GM19468 (cell line): ENCODE measurements at regions not wholly inside any gene's neighbourhood (a gene's known extent, or its start where the extent isn't known, plus 50 kb on each side); places are given as distances from the start of the nearest gene placed in this dataset.
"Not testable (repeated sequence)": the region's sequence is repeated elsewhere in the genome, so short reads cannot be mapped to it uniquely, and the experiment has no call there.

Experiments used
- ATAC-seq: cut with Tn5 transposase; IDR thresholded peaks from one replicate; pipeline ENCODE4 v1.9.1; 2021; ENCODE audit warnings: mild to moderate bottlenecking, moderate library complexity, moderate number of reproducible peaks; ENCODE audit not compliant: unreplicated experiment; ENCODE audit errors: extremely low read depth

DNA sequence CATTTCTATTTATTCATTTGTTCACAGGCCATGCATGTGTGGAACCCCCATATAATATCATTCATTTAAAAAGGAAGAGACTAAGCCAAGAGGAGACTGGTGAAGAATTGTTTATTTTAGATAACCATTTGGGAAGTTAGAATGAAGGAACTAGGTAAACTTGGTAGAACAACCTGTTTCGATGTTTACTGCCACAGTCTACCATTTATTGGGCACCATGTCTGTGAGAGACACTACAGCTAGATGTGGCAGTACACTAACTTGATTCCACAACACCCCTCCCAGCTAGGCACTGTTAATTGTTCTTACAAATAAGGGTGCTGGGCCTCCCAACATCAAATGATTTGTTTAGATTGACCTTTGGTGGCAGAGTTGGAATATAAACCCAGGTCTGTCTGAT, 592.4 kb downstream of the EPM2A start:
- no peak for ATAC-seq

DNA sequence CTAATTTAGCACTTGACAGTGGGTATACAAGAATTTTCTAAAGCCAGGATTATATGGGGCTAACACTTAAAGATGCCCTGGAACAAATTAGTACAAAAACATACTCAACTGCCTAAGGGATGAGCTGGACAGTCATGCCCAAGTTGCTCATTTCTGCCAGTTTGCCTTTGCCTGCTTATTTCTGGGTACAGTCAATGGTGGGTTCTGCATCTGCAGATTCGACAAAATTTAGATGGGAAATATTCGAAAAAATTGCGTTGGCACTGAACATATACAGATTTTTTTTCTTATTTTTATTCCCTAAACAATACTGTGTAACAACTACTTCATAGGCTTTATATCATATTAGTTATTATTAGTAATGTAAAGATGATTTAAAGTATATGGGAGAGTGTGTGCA, 591.9 kb downstream of the EPM2A start:
- ATAC-seq = no peak

DNA sequence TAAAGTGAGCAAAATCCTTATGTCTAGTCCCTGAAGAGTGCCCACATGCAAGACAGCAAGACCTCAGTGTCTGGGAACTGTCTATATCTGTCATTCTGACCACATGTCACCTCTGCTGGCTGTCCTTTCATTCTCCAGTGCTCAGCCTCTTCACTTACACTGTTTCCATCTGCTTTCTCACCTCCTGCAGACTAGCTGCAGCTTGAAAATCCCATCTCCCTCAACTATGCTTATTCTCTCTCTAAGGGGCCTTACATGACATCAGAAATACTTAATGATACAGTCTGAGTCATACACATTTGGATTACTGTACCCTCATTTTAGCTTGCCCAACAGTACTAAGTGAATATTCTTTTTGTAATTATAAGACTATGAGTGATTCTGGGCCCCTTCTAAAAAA, 587.8 kb downstream of the EPM2A start:
- no peak for ATAC-seq

DNA sequence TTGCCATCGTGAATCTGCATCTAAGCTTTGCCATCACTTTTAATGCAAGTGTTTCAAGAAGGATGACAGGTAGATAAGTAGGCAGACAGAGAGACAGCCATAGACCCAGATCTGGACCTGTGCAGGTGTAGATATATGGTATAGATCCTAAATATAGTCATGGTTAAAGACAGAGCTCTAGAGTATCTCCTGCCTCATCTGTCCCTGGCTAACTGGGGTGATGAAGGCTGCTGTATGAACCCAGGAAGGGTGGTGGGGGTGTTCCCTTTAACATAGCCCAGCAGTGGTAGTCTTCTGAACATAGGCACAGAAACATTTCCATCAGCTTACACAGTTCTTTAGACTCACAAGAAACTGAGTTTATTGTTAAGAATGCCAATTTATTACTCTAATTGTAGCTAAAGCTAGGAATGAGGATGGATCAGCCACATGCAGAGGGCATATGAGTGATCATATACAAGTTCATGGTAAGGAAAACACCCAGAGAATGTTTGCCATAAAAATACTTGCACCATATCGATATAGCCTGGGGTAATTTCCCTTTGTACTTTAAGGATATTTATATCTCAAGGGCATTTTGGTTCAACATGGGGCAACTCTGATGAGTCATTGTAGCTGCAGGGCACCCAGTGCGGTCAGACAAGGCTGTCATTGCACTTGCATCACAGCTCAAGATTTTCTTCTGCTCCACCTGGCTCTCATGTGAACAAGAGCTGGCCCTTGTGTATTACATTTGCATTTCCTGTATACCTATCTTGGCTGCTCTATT, 587.2 kb downstream of the EPM2A start:
- ATAC-seq = peak; percentile 28

DNA sequence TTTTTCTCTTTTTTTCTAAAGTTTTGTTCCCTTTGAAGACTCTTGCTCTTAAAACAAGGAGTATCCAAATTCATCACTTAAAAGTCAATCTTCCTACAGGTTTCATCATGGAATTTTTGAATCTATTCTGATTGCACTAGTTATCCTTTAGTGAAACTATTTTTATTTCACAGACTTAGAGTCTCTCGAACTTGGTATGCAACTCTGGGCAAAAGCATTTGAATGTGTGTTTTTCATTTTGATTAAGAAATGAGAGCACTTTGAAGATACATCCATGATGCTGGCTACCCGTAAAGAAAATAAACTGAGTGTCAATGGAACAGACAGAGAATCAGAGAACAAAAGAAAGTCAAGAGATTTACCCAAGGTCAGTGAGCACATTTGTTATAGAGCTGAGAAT, 586.5 kb downstream of the EPM2A start:
- ATAC-seq = no peak

DNA sequence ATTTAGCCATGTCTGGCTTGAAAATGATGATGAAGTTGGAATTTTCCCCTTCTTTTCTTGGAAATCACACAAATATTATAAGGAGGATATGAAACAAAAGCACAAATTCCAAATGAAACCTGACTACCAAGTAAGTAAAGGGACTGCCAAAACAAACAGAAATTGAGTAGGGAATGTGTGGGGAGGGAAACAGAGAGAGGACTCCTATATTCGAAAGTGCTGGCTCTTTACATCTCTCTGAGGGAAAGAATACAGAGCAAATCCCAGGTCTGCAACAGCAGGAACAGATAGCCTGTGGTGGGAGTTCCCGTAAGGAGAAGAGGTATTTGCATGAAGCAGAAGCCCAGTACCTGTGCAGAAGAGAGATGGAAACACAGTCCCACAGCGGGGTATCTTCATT, 583.7 kb downstream of the EPM2A start:
- ATAC-seq = no peak

DNA sequence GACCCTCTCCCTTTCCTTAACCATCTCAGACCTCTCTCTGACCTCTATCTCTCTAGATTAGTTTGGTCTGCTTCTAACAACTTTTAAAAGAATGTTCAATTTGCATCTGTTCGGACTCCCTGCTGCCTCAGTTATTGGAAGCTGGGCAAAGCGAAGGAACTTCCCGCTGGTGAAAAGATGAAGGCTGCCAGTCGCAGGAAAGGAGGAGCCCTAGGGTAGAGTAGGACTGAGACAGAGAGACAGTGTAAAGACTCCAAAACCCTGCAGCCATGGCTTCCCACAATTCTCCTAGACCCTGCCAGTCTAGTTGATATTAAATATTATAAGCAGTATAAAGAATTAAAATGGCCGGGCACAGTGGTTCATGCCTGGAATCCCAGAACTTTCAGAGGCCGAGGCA, 581.8 kb downstream of the EPM2A start:
- ATAC-seq = no peak

DNA sequence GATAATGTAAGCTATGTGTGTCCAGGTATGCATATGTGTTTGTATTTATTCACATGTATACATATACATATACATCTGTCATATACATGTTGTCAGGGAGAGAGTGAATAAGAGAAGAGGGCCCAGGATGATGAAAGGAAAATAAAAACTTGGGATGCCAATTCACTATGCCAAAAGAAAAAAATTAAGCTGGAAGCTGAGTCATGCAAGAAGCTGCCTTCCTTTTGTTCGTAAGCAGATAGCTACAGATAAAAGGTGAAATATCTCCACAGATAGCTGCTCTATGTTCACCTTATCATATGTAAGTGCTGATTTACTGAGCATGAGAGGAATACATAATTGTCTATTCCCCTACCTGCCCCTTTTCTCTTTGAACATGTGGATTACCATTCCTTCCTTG, 579.9 kb downstream of the EPM2A start:
- no peak for ATAC-seq

DNA sequence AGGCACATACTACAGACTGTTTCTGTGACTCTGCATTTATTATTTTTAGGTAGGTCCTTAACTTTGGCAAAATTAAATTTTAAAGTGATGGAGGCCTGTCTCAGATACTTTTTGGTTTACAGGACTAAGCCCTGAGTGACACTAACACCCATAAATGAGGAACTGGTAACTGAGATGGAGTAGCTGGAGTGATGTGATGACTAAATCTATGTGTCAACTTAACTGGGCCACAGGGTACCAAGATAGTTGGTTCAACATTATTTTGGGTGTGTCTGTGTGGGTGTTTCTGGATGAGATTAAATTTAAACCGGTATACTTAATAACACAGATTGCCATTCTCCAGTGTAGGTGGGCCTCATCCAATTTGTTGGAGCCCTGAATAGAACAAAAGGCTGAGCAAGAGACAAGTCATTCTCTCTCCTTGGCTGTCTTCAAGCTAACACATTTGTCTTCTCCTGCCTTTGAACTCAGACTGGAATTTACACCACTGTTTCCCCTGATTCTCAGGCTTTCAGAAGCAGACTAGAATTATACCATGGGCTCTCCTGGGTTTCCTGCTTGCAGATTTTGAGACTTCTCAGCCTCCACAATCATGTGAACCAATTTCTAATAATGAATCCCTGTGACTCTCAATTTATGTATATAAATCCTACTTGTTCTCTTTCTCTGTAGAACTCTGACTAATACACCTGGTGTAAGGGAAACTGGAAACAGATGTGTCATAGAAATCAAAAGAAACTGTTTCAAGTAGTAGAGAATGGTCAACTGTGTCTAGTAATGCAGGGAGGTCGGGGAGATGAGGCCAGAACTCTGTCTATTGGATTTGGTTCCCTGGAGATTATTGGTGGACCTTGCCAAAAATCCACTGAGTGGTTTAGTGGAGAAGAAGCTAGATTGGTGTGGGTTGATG, 579.2 kb downstream of the EPM2A start:
- ATAC-seq = no peak

DNA sequence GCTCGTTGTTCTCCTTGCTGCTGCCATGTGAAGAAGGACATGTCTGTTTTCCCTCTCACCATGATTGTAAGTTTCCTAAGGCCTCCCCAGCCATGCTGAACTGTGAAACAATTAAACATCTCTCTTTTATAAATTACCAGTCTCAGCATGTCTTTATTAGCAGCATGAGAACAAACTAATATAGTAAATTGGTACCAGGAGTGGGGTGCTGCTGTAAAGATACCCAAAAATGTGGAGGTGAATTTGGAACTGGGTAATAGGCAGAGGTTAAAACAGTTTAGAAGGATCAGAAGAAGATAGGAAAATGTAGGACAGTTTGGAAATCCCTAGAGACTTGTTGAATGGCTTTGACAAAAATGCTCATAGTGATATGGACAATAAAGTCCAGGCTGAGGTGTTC, 576.7 kb downstream of the EPM2A start:
- ATAC-seq = not testable (repeated sequence)

DNA sequence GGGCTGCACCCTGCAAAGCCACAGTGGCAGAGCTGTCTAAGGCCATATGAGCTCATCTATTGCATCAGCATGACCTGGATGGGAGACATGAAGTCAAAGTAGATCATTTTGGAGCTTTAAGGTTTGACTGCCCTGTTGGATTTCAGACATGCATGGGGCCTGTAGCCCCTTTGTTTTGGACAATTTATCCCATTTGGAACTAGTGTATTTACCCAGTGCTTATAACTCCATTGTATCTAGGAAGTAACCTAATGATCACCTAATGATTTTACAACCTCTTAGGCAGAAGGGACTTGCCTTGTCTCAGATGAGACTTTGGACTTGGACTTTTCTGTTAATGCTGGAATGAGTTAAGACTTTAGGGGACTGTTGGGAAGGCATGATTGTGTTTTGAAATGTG, 575.4 kb downstream of the EPM2A start:
- no peak for ATAC-seq

DNA sequence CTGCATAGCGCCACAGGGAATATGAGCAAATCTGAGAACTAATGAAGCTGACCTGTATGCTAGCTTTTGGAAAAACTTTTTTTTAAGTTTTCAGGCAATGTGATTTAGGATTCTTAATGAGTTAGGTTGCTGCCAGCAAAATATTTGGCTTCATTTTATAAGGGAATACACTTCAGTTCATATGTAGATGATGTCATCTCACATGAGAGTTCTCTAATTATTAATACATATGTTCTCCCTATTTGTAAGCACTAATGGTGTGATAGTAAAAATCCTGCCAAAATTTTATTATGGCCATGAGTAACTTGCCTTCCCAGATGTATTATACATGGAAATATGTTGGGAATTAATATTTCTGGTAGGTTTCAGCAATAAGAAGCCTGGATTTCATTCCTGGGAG, 573.8 kb downstream of the EPM2A start:
- no peak for ATAC-seq

DNA sequence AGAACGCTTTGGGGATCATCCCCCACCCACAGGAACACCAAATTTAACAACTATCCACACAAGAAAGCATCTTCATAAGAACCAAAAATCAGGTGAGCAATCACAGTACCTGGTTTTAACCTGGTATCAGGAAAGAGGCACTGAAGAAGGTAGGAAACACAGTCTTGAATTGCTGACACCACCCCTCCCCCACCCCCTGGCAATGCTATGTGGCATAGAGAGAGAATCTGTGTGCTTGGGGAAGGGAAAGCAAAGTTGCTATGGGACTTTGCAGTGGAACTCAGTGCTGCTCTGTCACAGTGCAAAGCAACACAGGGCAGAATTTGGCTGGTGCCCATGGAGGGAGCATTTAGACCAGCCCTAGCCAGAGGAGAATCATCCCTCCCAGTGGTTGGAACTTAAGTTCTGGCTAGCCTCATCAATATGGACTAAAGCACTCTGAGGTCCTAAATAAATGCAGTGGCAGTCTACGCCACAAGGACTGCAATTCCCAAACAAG, 565.5 kb downstream of the EPM2A start:
- no peak for ATAC-seq

DNA sequence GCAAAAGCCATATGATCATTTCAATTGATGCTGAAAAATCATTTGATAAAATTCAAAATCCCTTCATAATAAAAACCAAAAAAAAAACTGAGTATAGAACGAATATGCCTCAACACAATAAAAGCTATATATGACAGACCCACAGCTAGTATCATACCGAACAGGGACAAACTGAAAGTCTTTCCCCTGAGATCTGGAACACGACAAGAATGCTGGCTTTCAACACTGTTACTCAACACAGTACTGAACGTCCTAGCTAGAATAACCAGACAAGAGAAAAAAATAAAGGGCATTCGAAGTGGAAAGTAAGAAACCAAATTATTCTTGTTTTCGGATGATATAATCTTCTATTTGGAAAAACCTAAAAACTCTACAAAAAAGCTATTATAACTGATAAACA, 559.9 kb downstream of the EPM2A start:
- no peak for ATAC-seq

DNA sequence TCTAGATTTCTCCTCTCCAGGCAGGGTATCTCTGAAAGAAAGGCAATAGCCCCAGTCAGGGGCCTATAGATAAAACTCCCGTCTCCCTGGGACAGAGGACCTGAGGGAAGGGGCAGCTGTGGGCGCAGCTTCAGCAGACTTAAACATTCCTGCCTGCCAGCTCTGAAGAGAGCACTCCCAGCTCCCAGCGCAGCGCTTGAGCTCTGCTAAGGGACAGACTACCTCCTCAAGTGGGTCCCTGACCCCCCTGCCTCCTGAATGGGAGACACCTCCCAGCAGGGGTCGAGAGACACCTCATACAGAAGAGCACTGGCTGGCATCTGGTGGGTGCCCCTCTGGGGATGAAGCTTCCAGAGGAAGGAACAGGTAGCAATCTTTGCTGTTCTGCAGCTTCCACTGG, 556.9 kb downstream of the EPM2A start:
- ATAC-seq = no peak

DNA sequence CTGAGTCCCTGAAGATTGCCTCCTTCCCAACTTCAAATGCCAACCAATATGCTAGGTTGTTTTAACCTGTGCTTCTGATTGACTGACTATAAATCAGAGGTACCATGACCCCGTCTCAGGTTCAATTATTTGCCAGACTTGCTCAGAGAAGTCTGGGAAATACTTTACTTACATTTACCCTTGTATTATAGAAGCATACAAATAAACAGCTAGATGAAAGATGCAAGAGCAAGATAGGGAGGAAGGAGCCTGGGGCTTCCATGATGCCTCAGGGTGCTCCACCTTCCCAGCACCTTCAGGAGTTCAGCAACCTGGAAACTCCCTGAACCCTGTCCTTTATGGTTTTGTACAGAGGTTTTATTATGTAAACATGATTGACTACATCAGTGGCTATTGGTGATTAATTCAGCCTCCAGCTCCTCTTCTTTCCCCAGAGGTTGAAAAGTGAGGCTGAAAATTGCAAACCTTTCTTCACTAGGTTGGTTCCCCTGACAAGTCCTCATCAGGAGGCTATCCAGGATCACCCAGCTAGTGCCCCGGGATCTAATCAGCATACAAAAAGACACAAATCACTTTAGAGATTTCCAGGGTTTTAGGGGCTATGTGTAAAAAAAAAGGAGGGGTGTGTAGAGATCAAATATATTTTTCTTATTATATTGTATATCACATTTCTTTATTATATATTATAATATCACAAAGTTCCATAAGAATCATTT, 547.7 kb downstream of the EPM2A start:
- ATAC-seq = no peak

DNA sequence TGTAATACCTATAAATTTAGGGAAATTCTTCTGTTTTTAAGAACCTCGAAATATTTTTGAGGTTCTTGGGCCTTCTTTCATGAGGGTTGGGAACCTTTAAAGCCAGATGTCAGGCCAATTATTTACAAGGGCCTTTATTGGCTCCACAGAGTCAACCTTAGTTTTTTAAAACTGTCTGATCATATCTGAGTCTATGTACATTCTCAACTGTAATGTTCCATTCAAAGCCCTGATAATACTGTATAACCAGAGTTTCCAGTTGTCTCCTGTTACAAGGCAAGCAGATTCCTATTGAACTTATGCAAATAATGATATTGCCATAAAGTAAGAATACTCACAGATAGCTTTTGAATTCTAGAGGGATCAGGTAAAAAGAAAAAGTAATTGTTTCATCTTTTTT, 545.5 kb downstream of the EPM2A start:
- ATAC-seq = no peak

DNA sequence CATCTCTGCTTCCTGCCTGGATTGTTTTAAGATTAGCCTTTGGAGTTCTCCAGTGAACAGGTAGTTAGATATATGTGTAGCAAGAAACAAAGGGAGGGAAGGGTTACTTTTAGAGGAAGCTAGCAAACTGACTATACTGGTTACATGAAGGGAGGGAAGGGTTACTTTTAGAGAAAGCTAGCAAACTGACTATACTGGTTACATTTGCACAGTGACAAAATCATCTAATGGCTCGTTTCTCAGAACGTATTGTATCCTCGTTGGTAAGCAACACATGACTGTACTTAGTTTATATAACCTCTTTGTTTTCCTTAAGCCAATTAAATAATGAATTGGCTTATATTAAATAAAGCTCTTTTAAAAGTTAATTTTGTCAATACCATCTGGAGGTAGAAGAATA, 540.9 kb downstream of the EPM2A start:
- ATAC-seq = no peak

DNA sequence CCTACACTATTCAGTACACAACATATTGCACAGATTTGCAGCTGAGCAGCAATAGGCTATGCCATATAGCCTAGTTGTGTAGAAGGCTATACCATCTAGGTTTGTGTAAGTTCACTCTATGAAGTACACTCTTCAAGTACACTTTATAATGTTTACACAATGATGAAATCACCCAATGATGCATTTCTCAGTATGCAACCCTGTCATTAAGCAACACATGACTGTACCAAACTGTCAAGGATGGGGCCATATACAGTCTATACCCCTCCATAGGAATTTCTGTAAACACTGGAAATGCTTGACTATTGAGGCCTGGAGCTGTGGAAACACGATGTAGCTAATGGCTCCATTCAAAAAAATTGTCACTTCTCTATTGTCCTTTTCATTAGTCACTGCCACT, 535.4 kb downstream of the EPM2A start:
- no peak for ATAC-seq

DNA sequence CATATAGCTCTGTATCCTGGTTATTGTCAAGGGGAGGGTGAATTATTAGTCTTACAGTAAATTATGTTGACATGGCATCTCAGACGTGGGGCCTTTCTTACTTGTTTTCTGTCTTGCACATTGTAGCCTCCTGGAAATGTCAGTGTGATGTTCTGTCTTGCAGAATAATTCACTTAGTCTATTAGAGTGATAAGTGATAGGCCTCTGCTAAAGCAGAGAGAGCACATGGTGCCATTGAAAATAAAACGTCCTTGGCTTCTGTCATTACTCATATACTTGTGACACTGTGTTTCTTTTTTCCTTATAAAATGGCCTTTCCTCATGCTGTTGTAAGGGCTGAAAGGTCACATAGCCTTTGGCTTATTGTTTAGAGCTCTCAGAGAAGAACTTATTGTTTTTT, 531.0 kb downstream of the EPM2A start:
- no peak for ATAC-seq
